Endometrium (tissue), 2 donors: ENCODE measurements at regions not wholly inside any gene's neighbourhood (a gene's known extent, or its start where the extent isn't known, plus 50 kb on each side); places are given as distances from the start of the nearest gene placed in this dataset.

ENCODE experiments used
- FAIRE-seq: peaks from 2 replicates; lab custom pipeline; 2012; peaks lifted over from hg19 to GRCh38; lab: Jason Lieb, UNC
- donor health status: control.
- donor health status: control.

DNA sequence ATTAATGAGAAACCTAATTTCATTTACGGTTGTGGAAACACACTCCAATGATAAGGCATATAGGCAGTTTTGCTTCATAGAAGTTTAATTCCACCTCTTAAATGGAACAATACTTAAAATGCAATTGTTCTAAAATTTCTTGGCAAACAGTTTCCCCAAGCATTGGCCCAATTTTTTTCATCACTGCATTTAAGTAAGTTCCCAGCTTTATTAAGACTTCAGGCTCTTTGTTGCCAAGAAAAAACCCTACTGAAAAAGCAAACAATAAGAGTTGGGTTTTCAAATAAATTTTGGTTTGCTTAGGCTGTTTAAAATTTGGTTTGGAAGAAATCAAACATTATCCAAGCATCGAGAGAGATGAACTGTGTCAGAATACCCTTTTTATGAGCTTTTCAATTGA is 690.9 kb upstream of the NRSN1 start:
- no peak for FAIRE-seq

DNA sequence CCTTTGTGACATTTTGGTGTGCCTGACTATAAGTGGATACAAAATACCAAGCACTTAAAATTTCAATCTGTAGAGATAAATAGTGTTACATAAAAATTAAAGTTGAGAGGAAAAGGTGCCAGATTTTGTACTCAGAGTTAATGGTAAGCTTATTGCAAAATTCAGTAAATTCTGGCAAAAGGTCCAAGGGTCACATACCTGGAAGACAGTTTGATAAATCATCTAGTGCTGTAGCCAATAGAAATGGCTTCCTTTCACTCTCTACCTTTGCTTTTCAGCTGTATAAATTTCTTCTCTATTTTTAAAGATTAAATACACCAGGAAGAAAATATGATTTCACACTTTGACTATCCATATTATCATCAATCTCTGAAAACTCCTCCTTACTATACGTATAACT is 690.2 kb upstream of the NRSN1 start:
- FAIRE-seq, result no peak

DNA sequence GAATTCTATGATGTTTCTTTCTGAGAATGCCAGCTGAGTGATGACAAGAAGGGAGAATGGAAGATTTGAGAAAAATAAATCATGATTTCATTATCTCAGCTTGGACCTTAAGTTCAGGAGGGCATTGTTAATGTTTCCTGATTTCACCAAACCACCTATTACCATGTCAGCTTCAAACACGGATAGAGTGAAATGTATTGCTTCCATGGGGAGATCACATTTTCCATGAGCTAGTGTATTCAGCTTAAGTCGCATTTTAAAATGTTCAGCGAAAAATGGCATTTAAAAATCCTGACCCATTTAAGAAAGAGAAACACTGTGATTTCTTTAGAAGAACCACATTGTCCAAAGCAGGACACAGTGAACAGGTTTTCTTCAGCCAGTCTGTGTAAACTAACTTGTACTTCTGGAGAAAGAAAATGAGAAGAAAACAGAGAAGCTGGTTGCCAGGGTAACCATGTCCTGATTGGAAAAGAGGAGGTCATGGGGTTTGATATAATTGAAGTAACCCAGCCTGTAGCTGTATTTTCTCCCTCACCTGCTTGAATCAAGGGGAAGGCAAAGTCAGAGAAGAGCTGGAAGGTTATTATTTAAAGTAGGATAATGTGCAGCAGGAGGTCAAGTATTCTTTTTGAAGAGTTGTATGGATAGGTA is 684.1 kb upstream of the NRSN1 start:
- no peak for FAIRE-seq

DNA sequence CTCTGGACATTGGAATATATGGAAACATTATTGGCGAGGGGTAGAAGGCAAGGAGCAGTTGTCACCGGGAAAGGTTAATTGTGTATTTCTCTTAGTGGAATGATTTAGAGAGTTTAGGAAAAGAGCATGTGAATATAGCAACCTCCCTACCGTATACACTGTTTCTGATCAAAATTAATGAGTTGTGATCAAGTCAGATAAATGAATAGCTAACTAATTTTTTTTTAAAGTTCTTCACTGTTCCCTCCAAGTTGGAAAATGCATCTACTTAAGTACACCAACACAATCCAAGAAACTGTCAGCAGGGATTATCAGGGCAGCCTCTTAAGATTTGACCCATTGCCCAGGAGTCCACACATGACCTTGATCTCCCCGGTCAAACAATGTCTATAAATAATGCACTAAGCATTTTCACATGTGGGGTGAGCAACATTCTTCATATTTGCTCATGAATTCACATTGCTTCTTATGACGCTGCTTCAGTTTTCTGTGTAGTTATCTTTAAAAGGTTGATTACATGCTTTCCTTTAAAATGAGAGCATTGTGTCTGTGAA is 680.8 kb upstream of the NRSN1 start:
- no peak for FAIRE-seq

DNA sequence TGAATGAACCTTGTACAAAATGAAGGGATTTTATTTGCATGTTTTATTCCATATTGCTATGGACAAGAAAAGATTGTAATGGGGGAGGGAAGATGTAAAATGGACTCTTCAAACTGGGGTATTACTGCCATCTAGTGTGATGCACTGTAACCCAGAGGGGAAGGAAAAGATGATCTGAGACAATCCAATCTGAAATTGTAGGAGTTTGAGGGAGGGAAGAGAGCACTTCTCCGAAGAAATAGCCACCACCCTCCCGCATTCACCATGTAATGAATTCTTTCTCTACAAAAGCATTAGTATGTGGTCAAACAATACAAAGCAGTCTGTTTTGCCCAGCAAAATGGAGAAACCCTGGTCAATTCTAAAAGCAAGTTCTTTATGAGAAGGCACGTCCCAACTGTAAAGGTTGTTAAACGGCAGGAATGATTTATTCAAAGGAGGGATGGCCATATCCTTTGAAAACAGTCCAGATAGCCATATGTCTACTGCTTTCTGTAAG is 679.5 kb upstream of the NRSN1 start:
- peak; percentile 86 for FAIRE-seq

DNA sequence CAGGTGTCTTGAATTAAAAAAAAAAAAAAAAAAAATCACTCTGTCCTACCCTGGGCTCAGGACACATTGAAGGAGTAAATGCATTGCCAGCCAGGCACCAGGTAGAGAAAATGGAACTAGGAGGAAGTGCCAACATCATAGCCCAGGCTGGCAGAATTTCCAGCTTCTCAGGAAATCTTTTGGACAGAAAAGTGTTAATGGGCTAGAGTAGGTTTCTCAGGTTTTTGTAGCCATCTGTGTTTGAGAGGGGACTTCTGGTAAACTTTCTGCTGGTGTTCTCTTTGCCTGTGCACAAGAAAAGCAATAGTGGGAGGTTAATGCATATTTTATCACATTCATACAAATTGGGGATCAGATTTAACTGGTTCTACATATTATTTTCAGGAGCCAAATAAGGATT is 678.3 kb upstream of the NRSN1 start:
- no peak for FAIRE-seq

DNA sequence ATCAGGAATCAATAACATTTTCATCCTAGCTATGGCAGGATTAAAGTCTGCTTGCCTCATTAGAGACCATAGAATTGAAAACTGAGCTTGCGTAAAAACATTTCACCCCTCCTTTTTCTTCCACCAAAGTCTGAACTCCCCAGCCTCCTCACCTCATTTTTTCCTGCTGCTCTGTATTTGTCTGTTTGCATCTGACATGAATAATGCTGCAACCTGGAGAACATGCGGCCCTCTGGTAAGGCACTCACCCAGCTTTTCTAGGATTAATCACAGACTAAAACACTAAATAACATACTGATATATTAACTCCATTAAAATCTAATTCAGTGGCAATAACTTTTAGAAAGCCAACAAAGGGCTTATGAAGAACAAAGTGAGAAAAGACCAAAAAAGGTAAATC is 677.7 kb upstream of the NRSN1 start:
- no peak for FAIRE-seq

DNA sequence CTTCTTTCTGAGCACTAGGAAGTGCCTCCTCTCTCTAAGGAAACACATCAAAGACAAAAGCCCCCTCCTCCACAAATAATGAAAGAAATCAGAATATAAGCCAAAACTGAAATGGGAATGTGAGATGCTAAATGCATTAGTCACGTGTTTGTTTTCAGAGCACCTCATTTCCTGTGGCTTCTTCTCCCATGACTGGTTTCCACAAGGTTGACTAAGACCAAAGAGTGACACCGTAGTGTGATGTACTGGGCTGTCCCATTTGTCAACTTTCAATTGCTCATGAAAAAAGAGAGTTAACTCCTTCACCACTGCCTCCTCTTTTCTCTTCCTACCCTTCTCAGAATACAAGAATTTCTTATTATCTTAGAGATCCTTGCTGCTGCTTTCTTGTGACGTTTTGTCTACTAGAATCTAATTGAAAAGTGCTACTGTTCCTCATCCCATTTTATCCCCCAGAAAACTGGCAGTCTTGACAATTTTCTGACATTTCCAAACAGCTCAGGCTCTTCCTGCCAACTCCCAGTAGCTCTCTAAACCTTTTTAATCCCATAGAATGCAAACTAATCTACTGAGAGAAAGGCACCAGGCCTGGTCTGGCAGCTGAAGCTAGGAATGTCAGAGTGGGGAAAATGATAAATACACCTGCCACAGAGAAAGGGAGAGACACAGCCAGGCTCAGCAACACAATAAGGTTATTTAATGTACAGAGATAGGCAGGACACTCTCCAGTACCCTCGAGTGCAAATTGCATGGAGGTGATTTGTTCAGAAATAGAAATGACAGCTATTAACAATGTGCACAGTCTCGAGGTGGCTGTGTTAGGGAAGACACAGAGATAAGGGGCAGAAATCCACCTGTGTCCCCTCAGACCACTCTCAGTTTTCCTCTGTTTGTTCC is 671.7 kb upstream of the NRSN1 start:
- no peak for FAIRE-seq

DNA sequence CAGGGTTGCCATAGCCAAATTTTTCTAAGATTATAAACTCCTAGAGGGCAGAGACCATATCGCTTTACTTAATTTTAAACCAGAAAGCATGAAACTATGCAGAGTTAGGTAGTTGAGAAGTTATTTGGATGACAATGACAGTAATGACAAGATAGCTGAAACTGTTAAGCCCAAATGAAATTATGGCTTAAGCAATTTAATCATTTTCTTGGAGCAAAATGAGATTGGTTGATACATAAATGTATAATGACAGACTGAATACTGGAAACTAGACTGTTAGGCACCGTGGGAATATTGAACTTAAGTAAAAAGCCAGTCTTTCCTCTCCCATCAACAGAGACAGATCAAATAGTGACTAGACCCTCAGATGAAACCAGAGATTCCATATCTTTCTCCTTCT is 670.3 kb upstream of the NRSN1 start:
- FAIRE-seq, result no peak

DNA sequence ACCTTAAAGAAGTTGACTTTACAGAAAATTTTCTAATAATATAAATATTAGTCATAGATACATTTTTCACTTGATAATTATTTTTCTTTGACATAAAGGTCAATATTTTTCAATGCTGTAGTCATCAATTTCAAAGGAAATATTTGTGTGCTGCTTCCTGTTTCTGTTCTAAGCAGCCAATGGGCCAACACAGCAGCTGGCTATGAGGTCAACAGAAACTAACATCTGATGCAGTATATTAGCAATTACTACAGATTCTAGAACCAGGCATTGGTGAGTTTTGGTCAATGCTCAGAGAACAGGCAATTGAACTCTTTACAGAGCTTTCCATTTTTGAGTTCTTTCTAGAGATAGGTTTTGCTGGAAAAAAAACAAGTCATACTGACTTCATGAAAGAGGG is 669.6 kb upstream of the NRSN1 start:
- FAIRE-seq, result no peak

DNA sequence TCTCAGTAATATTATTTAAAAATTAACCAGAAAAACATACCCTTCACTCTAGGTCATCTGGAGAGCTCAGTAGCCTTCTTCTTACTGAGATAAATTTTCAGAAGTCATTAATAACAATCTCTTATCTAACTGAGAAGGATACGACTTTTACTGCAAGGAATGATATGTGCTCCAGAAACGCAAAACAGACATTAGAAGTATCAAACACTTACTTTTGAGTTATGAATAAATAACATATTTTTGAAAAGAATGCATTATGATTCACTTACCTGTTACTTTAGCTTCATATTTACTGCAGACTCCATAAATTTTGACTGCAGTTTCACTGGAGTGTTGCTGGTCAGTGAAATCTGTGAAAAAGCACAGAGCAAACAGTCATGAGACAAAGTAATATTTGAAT is 668.7 kb upstream of the NRSN1 start:
- FAIRE-seq, result no peak

DNA sequence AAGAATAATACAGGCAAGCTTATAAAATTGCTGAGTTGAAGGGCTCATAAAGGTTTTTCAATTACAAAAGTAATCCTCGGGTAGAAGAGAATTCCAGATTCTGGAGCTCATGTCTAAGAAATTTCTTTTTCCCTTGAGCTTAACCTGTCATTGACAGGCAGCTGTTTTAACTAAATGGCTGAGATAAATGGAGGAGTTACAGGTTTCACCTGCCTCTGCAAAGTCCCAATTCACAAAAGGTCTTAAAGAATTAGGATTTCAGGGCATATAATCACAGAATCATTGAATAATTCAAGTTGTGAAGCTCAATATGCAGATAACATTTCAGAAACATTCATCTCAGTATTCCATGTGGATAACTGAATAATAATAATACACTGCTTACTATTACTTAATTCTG is 660.1 kb upstream of the NRSN1 start:
- no peak for FAIRE-seq

DNA sequence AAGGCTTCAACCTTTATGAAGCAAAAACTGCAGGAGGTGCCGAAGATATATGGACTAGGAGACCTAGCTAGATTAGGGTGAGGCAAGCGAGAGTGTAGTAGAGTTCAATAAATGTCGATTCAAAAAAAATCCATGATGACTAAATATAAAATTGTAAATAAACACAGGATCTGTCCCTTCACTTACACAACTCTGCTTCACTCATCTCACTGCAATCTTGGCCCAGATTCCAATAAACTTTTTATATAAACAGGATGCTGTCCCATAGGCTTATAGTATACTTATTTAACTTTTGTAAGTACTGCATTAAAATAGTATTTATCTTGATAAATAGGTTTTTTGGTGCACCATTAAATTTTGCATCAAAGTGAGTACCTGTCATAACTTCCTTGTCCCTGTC is 648.4 kb upstream of the NRSN1 start:
- no peak for FAIRE-seq

DNA sequence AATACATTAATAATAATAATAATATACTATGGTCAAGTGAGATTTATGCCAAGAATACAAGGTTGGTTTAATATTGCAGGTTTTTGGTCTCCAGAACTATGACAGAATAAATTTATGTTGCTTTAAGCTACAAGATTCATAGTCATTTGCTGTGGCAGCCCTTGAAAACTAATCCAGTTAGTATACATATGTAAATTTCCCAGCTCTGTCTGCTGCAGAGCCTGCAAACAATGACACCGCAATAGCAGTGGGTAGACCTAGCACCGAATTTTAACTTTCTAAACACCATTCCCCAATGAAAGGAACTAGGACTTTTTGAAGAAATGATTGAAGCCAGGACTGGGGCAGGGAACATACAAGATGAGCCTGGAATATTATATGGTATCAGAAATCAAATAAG is 647.7 kb upstream of the NRSN1 start:
- FAIRE-seq, result no peak

DNA sequence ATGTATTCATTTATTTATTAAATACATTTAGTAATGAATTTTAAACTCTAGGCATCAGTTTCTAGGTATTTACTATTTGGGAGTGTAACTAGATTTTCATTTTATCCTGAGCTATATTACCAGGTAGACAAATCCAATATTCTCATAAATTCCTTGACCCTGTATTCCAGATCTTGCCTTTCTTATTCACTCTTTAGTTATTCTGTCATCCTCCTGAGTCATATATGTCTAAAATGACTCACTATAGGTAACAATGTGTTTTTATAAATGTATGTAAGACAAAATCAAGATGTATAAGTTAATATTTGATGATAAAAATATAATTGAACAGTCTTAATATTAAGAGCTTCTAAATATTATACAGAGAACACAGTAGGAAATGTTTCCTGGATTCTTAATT is 642.1 kb upstream of the NRSN1 start:
- no peak for FAIRE-seq

DNA sequence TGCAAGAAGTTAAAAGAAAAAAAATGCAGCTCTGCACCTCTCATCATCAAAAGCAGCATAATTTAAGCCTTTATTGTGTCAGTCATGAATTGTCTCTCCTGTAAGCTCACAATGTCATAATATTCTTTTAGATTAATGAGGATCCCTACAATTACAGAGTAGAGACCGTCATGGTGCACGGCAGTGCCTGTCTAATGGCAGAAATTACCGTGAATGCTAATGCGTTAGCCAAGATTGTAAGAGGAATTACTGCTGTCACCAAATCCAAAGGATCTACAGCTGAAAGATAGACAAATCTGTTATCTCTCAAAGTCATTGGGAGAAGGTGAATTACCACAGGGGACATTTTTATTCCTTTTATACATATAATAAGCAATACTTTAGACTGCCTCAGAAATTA is 631.6 kb upstream of the NRSN1 start:
- no peak for FAIRE-seq

DNA sequence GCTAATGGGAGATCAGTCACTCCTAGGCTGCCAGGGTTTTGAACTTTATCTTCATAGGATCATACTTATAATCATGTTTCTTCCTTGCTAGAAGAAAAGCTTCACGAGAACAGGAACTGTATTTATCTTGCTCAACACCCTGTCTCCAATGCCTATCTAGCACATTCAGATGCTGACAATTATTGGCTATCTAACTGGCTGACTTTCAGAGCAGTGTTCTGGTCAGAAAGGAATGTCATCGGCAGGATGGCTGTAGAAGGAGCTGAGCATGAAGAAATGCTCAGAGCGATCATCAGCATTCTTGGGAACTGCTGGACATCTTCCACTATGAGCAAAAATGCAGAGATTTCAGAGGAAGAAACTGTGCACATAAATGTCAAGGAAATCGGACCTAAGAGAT is 628.0 kb upstream of the NRSN1 start:
- no peak for FAIRE-seq

DNA sequence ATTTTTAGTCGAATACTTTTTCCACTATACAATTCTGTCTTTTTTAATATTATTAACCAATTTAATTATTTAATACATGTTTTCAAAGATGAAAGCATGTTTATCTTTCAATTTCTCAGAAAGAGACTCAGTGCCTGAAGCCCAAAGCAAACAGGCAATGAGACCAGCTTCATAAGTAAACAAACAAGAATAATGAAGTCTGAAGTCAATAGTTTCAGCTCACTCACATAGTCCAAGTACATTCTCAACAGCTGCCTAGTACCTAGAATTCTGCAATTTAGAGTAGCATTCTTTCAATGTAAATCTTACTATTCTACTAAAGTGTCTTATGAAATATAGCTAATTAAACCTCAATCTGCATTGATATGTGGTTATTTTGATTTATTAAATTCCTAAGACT is 626.5 kb upstream of the NRSN1 start:
- no peak for FAIRE-seq

DNA sequence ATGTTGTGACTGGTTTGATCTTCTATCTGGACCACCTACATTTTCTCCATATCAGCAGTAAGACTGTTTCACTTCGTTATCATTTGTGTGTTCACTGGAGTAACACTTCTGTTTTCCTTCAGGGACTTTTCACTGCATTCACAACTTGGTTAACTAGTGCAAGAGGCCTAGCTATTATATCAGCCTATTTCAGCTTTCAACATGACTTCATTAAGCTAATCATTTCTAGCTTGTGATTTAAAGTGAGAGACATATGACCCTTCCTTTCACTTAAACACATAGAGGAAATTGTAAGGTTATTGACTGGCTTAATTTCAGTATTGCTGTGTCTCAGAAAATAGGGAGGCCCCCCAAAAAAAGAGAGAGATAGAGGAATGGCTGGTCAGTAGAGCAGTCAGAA is 622.8 kb upstream of the NRSN1 start:
- no peak for FAIRE-seq

DNA sequence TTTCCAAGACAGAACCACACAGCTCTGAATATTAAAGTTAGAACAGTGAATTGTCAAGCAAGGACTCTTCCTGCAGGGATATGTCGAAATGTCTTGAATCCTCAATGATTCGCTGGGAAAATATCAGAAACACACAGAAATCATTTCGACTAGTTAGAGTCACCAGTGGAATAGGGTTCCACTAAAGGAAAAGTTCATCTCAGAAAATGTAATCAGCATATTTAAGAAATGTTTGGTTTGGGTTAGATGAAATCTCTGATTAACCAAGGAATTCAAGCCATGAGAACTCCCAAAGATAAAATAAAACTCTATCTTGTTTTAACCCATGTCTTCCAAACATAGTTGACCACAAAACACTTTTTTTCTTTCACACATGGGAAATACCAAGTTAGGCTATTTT is 621.0 kb upstream of the NRSN1 start:
- no peak for FAIRE-seq

DNA sequence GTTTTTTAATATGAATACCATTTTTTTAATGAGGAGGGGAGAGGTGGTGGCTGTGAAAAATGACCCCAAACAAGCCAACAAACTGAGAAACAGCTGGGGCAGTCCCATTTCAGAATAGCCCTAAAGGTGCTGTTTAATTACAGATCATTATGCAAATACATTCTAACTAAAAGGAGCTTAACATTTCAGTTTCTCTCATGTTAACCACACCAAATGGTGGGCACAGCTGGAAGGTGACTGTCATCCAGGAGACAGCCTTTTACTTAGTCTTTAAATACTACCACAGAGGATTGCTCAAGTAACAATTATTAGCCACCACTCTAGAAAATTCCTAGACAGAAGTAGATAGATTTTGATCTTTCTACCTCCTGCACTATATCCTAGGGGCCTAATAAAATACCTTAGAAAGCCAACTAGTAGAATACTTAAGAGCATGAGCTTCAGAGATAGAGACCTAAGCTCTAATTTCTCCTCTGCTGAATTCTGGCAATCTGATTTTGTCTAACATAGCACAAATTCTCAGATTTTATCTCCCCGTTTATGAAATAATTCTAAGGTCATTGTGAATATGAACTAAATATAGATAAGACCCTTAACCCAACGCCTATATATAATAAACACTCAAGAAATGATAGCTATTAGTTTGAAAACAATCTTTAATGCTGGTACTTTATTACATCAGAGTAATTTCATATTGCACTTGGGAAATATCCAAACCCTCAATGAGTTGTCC is 615.1 kb upstream of the NRSN1 start:
- FAIRE-seq, result no peak

DNA sequence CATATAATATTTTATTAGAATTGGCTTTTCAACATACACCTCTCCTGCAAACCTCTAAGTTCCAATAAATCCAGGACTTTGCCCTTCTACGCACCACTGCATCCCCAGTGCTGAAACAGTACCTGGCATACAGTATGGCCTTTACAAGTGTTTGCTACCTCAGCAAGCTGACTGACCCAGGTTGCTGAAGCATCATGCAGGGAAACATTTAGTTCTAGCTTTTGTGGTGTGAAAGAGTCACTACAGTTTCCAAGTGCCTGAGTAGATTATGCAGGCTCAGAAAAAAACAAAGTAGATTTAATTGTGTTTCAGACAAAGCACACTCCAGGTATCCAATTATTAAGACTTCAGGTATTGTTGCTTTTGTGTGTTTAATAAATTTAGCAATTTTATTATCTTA is 614.2 kb upstream of the NRSN1 start:
- FAIRE-seq, result no peak

DNA sequence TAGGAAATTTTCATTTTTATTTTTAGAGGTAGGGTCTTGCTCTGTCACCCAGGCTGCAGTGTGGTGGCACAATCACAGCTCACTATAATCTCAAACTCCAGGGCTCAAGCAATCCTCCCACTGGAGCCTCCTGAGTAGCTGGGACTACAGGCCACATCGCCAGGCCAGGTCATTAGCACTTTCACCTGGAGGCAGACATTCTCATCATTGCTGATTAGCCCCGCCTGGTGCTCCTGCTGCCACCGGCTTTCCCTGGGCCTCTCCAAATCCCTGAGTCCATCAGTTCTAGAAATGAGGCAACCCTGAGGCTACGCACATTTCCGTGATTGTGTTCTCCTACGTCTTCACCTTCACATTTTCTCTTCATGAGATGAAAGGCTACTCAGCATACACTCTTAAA is 607.7 kb upstream of the NRSN1 start:
- FAIRE-seq, result no peak
